GM10266 (cell line): ENCODE measurements at regions not wholly inside any gene's neighbourhood (a gene's known extent, or its start where the extent isn't known, plus 50 kb on each side); places are given as distances from the start of the nearest gene placed in this dataset.

Experiments used
- DNase-seq: peaks from one replicate; pipeline ENCODE4 v3.0.0; 2012; ENCODE audit errors: extremely low spot score
- TF ChIP-seq, protein P1 (sequence below): IDR thresholded peaks from 2 replicates; pipeline ENCODE4 v1.5.1; 2012; ENCODE audit warnings: mild to moderate bottlenecking, low read depth; ENCODE audit not compliant: control insufficient read depth, insufficient read depth; ENCODE audit errors: missing control alignments

DNA sequence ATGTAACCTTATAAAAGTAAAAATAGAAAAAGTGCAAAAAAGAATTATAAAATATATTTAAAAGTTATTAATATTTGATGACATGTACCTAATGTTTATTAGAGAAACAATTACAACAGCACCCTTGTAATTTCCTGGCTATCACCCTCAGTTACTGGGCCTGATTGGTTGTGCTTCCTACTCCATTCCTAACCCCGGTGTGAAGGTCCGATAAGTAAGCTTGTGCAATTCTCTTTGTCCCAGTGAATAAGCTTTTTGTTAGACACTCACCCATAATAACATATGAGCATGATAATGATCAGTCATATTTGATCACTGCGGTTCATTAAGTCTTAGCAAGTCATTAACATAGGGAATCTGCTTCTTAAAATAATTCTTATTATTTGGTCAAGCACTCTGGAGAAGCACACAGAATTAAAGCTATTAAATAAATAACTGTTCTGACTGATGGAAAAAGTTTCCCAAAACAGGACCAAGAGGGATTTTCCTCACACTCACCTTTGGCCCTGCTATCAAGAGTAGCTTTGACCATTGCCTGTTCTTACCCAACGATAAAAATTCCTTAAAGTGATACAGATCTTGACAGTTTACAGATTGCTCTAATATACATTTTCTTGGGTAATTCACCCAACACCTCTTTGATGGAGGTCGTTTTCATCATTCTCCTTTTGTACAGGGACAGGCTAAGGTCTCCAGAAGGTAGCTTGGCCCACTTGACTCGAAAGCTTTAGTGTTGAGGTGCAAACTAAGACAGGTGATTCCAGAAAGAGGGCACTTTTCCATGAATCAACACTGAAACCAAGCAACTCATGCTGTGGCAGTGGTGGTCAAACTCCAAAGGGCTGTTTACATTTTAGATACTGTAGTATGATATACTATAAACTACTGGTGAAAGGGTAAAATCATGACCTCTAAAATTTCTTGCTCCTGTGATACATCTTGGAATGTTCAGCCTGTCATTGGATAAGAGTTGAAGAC is 543.0 kb upstream of the KCNMB2 start:
- no peak for DNase-seq
- TF ChIP-seq, protein P1, sequence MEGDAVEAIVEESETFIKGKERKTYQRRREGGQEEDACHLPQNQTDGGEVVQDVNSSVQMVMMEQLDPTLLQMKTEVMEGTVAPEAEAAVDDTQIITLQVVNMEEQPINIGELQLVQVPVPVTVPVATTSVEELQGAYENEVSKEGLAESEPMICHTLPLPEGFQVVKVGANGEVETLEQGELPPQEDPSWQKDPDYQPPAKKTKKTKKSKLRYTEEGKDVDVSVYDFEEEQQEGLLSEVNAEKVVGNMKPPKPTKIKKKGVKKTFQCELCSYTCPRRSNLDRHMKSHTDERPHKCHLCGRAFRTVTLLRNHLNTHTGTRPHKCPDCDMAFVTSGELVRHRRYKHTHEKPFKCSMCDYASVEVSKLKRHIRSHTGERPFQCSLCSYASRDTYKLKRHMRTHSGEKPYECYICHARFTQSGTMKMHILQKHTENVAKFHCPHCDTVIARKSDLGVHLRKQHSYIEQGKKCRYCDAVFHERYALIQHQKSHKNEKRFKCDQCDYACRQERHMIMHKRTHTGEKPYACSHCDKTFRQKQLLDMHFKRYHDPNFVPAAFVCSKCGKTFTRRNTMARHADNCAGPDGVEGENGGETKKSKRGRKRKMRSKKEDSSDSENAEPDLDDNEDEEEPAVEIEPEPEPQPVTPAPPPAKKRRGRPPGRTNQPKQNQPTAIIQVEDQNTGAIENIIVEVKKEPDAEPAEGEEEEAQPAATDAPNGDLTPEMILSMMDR, result no peak

DNA sequence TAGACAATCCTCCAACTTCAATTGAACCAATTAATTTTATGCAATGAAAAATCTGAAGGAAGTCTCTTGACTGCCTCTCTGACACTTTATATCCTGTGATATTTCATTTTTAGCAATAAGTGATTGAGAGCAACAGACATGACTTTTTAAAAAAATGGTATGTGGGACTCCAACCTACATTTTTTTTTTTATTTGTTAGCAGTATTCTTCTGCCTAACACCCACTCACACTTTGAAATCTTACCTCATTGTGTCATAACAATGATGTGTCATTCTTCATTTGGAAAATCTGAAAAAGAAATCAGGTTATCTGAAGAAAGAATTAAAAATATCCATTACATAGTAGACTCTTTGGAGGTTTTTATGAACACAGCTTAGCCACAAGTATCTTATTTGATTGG is 541.3 kb upstream of the KCNMB2 start:
- TF ChIP-seq, protein P1, result no peak
- no peak for DNase-seq

DNA sequence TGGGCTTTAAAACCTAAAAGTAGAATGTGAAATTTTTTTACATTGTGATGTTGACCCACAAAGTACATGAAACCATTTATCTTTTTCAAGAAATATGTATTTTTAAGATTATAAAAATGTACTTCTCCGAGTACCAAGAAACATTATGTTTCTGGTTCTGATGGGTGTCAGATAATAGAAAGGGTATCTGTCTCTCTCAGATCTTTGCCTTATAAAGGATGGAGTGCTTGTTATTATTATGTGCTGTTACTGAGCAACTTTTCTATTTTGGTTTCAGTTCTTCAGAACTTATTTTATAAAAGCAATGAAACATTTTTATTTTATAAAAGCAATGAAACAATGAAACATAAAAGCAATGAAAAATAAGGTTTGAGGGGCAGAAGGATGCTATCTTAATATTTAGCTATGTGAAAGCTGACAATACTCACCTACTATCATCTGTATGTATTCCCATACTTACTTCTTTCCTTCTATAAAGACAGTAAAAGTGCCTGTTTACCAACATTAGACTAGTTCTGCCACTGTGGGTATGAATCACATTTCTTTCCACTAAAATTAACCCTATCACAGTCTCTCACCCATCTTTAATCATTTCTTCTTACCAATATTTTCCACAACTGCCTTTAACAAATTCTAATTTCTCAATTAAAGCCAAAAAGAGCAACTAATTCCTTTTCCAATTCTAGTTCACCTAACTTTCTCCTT is 540.7 kb upstream of the KCNMB2 start:
- DNase-seq, result no peak
- TF ChIP-seq, protein P1, result no peak

DNA sequence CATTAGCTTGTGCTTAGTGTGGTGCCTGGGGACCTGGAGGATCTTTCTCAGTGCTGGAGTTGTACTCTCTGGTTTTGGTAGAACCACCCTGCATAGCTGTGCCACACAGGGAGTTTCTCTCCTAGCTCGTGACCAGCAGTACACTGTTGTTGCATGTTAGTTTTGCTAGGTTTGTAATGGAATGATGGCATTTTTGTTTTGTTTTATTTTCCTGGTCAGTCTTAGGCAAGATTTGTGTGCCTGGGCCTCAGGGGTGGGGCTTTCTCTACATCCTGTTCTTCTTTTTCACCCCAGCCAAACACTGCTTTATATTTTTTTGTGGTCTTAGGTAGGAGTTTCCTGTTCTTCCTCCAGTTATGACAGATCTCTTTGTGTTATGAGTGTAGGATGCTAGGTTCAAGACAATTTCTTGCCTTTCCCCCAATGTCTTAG is 534.5 kb upstream of the KCNMB2 start:
- peak; percentile 19 for DNase-seq
- TF ChIP-seq, protein P1, result no peak

DNA sequence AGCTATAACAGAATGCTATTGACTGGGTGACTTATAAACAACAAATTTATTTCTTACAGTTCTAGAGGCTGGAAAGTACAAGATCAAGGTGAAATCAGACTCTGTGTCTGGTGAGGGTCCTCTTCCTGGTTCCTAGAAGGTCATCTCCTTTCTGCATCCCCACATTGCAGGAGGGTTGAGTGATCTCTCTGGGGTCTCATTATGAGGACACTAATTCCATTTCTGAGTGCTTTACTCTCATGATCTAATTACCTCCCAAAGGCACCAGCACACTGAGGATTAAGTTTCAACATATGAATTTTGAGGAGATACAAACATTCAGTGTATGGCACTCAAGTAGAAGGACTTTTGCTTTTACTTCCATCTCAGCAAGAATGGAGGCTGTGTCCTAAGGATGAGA is 534.1 kb upstream of the KCNMB2 start:
- no peak for DNase-seq
- TF ChIP-seq, protein P1, result no peak

DNA sequence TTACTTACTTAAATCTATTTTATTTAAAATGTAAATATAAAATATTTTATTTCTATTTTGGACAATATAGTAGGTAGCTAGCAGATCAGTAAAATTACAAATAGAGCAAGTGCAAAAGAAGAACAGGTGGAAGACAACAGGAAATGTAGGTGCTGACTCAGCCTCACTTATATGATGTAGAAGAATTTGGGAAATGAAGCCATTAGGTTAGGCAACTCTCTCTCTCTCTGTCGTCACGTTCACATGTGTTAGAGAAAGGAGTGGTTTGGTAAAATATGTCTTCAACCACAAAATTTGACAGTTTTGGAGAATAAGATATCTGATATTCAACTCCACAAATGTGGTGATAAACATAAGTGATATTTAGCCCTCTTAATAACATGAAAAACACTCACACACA is 532.5 kb upstream of the KCNMB2 start:
- DNase-seq, result no peak
- TF ChIP-seq, protein P1, result no peak
